ENCODE measurements at regions not wholly inside any gene's neighbourhood (a gene's known extent, or its start where the extent isn't known, plus 50 kb on each side); places are given as distances from the start of the nearest gene placed in this dataset.

- no peak for TF ChIP-seq CTCF (IDR thresholded peaks at IDR 0.05; ENCODE audit: insufficient read depth, low read depth, low read length, missing control alignments)
- DNase-seq (ENCODE audit: low read depth): no peak
- no peak overlapping the region for H3K4me3 ChIP-seq (ENCODE audit: low read length)
These were observed 168.4 kb upstream of the ARL4C start for GRCh38 chr2:234665304-234665703.

GRCh38 chr2:234661849-234662248 is 165.0 kb upstream of the ARL4C start:
- no peak for TF ChIP-seq CTCF (IDR thresholded peaks at IDR 0.05; ENCODE audit: insufficient read depth, low read depth, low read length, missing control alignments)
- no peak overlapping the region for H3K4me3 ChIP-seq (ENCODE audit: low read length)
- no peak for DNase-seq (ENCODE audit: low read depth)

- DNase-seq (ENCODE audit: low read depth): no peak
- H3K4me3 ChIP-seq (ENCODE audit: low read length): no peak overlapping the region
- no peak for TF ChIP-seq CTCF (IDR thresholded peaks at IDR 0.05; ENCODE audit: insufficient read depth, low read depth, low read length, missing control alignments)
These were observed 164.3 kb upstream of the ARL4C start for GRCh38 chr2:234661175-234661574.

- DNase-seq (ENCODE audit: low read depth): no peak
- TF ChIP-seq CTCF (IDR thresholded peaks at IDR 0.05; ENCODE audit: insufficient read depth, low read depth, low read length, missing control alignments): no peak
These were observed 158.8 kb upstream of the ARL4C start for GRCh38 chr2:234655706-234656105.

GRCh38 chr2:234650911-234651310 is 154.0 kb upstream of the ARL4C start:
- TF ChIP-seq CTCF (IDR thresholded peaks at IDR 0.05; ENCODE audit: insufficient read depth, low read depth, low read length, missing control alignments): no peak
- DNase-seq (ENCODE audit: low read depth): no peak
- H3K4me3 ChIP-seq (ENCODE audit: low read length): no peak overlapping the region

More at GRCh38 chr2:234655706-234656105, 158.8 kb upstream of the ARL4C start:
- no peak overlapping the region for H3K4me3 ChIP-seq (ENCODE audit: low read length)

GRCh38 chr2:234649951-234650350 is 153.1 kb upstream of the ARL4C start:
- no peak overlapping the region for H3K4me3 ChIP-seq (ENCODE audit: low read length)
- no peak for DNase-seq (ENCODE audit: low read depth)
- TF ChIP-seq CTCF (IDR thresholded peaks at IDR 0.05; ENCODE audit: insufficient read depth, low read depth, low read length, missing control alignments): no peak

- no peak overlapping the region for H3K4me3 ChIP-seq (ENCODE audit: low read length)
- no peak for TF ChIP-seq CTCF (IDR thresholded peaks at IDR 0.05; ENCODE audit: insufficient read depth, low read depth, low read length, missing control alignments)
- no peak for DNase-seq (ENCODE audit: low read depth)
These were observed 146.5 kb upstream of the ARL4C start for GRCh38 chr2:234643407-234643806.
